ENCODE measurements at regions not wholly inside any gene's neighbourhood (a gene's known extent, or its start where the extent isn't known, plus 50 kb on each side); places are given as distances from the start of the nearest gene placed in this dataset.

DNA sequence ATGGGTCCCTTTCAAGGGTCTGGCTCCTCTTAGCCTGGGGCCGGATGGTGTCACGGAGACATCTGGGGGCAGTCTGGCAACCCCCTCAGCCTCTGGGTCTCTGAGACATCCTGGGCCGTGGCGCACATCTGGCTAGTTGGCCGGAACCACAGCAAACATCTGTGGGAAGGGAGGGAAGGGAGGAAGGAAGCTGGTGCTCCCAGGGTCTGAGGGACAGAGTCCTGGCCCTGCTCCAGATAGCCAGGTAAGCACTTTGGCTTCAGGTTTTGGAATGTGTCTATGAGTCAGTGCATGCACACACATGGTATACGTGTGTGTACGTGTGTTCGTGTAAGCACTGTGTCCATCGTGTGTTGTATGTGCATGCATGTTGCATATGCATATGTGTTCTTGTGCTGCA, 225.1 kb downstream of the MN1 start:
- Histone ChIP-seq H3K23ac (ENCODE audit: insufficient read length, low read depth, low read length) (no peak overlapping the region), H4K8ac (replicated peaks; ENCODE audit: insufficient read length, low read depth, low read length) (no peak overlapping the region), H3K27ac (ENCODE audit: insufficient read length, low read depth, low read length) (no peak overlapping the region), H2AFZ (ENCODE audit: low read length) (no peak overlapping the region), H3K23me2 (ENCODE audit: insufficient read length, low read depth, low read length, poor library complexity, severe bottlenecking) (no peaks in the 10 kb centered on the region), H2AK5ac (ENCODE audit: insufficient read length, low read length) (no peak overlapping the region), H4K5ac (ENCODE audit: insufficient read length, low read depth, low read length) (peak overlapping the region; percentile 81), H4K91ac (ENCODE audit: insufficient read length, low read depth, low read length) (no peak overlapping the region), H2BK15ac (ENCODE audit: low read depth, low read length) (no peak overlapping the region), H3K9me3 (ENCODE audit: control insufficient read depth, low read depth, low read length) (no peaks in the 10 kb centered on the region), H3K18ac (ENCODE audit: insufficient read length, low read depth, low read length) (no peak overlapping the region), H3K14ac (ENCODE audit: insufficient read depth, low read length) (no peak overlapping the region), H3K4ac (ENCODE audit: low read depth, low read length) (no peak overlapping the region), H3K27me3 (ENCODE audit: insufficient read depth, low read length) (peaks cover 2% of the 10 kb centered on the region; the same call in 1 of the 2 replicates), H3K79me1 (ENCODE audit: insufficient read depth, low read depth, low read length, poor library complexity, severe bottlenecking) (no peaks in the 10 kb centered on the region), H2BK20ac (ENCODE audit: low read depth, low read length, poor library complexity, severe bottlenecking) (no peak overlapping the region), H3K56ac (ENCODE audit: insufficient read length, low read depth, low read length) (no peak overlapping the region), H3K9ac (ENCODE audit: extremely low read depth, insufficient read length, low read length) (no peak overlapping the region), H4K20me1 (ENCODE audit: control insufficient read depth, insufficient read depth, insufficient read length) (no peaks in the 10 kb centered on the region), H2BK12ac (ENCODE audit: insufficient read length, low read depth, low read length) (no peak overlapping the region), H3K4me2 (ENCODE audit: insufficient read depth, insufficient read length, low read length) (no peak overlapping the region), H3K79me2 (ENCODE audit: insufficient read depth, low read length) (no peaks in the 10 kb centered on the region), H2BK5ac (ENCODE audit: insufficient read length, low read length) (no peak overlapping the region), H3T11ph (ENCODE audit: low read length) (no peak overlapping the region), H2BK120ac (ENCODE audit: low read depth, low read length, poor library complexity, severe bottlenecking) (no peak overlapping the region), H3K4me1 (ENCODE audit: insufficient read depth, low read length) (no peaks in the 10 kb centered on the region)
- Mint-ChIP-seq H3K27ac (no peak overlapping the region), H3K36me3 (ENCODE audit: insufficient read depth in 1 of 3, low read depth in 3 of 3) (no peaks in the 10 kb centered on the region), H3K4me3 (no peak overlapping the region), H3K27me3 (ENCODE audit: low read depth) (peaks cover 67% of the 10 kb centered on the region), H3K9me3 (peaks cover 4 to 5% of the 10 kb centered on the region in 2 experiments; a peak in 4 of 5 replicates), H3K4me1 (peaks cover 15 to 29% of the 10 kb centered on the region in 2 experiments)
- WGBS (ENCODE audit: extremely low coverage, insufficient read length, low lambda C conversion rate), result no CpG with 5 or more reads among the region's 9 CpGs
- TF ChIP-seq, protein P1, sequence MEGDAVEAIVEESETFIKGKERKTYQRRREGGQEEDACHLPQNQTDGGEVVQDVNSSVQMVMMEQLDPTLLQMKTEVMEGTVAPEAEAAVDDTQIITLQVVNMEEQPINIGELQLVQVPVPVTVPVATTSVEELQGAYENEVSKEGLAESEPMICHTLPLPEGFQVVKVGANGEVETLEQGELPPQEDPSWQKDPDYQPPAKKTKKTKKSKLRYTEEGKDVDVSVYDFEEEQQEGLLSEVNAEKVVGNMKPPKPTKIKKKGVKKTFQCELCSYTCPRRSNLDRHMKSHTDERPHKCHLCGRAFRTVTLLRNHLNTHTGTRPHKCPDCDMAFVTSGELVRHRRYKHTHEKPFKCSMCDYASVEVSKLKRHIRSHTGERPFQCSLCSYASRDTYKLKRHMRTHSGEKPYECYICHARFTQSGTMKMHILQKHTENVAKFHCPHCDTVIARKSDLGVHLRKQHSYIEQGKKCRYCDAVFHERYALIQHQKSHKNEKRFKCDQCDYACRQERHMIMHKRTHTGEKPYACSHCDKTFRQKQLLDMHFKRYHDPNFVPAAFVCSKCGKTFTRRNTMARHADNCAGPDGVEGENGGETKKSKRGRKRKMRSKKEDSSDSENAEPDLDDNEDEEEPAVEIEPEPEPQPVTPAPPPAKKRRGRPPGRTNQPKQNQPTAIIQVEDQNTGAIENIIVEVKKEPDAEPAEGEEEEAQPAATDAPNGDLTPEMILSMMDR (conservative IDR thresholded peaks at IDR 0.05), result no peak
- no peak for DNase-seq
